CD14-positive monocyte (primary cell): ENCODE measurements at regions not wholly inside any gene's neighbourhood (a gene's known extent, or its start where the extent isn't known, plus 50 kb on each side); places are given as distances from the start of the nearest gene placed in this dataset.

Source experiments
- DNase-seq, 3 donors: peaks; one replicate each; pipeline ENCODE4 v3.0.0-alpha.2; 2011 to 2022
- H2AFZ ChIP-seq: 2 replicates; pipeline ENCODE4 v1.6.0; 2012; ENCODE audit warnings: mild to moderate bottlenecking, low read depth, low read length, inconsistent platforms; ENCODE audit not compliant: insufficient read depth, poor library complexity, severe bottlenecking
- H3K27ac ChIP-seq, 2 donors: 1 replicate in 1 of 2; 2 replicates in 1 of 2; pipeline ENCODE4 v1.5.1; 2012 to 2013; ENCODE audit warnings: low read length in 2 of 2, control low read depth in 1 of 2, inconsistent platforms in 1 of 2, low read depth in 1 of 2, mild to moderate bottlenecking in 1 of 2
- H3K27me3 ChIP-seq, 2 donors: one replicate each; pipeline versions ENCODE4 v1.6.0 to v1.6.1; 2011 to 2013; ENCODE audit warnings: low read length in 2 of 2; ENCODE audit not compliant: control insufficient read depth in 2 of 2, insufficient read depth in 2 of 2
- H3K36me3 ChIP-seq, 2 donors: replicated peaks in 1 of 2; 1 replicate in 1 of 2; 2 replicates in 1 of 2; pipeline versions ENCODE4 v1.5.1 to v1.6.1; 2012 to 2013; ENCODE audit warnings: low read length in 2 of 2, control low read depth in 1 of 2, inconsistent platforms in 1 of 2, mild to moderate bottlenecking in 1 of 2; ENCODE audit not compliant: insufficient read depth in 2 of 2, control insufficient read depth in 1 of 2
- H3K4me1 ChIP-seq, 2 donors: 1 replicate in 1 of 2; 2 replicates in 1 of 2; pipeline versions ENCODE4 v1.5.1 to v1.6.1; 2012 to 2013; ENCODE audit warnings: low read length in 2 of 2, control low read depth in 1 of 2, inconsistent platforms in 1 of 2, mild to moderate bottlenecking in 1 of 2, moderate library complexity in 1 of 2; ENCODE audit not compliant: insufficient read depth in 2 of 2, control insufficient read depth in 1 of 2
- H3K4me2 ChIP-seq: replicated peaks from 2 replicates; pipeline ENCODE3; 2012; ENCODE audit warnings: low read length, moderate library complexity, mild to moderate bottlenecking; ENCODE audit not compliant: poor library complexity, severe bottlenecking; ENCODE audit errors: extremely low read depth
- H3K4me3 ChIP-seq, 3 experiments: fragments of 200-600 bp in 1 of 3; sonication (generic) in 1 of 3; replicated peaks in 1 of 3; 1 replicate in 2 of 3; 2 replicates in 1 of 3; pipeline ENCODE4 v1.5.1; 2011 to 2013; ENCODE audit warnings: low read length in 3 of 3, mild to moderate bottlenecking in 3 of 3, control low read depth in 2 of 3, low read depth in 2 of 3, inconsistent platforms in 1 of 3, moderate library complexity in 1 of 3
- H3K79me2 ChIP-seq: 2 replicates; pipeline ENCODE4 v1.6.0; 2012; ENCODE audit warnings: mild to moderate bottlenecking, control low read depth, inconsistent platforms, low read length, moderate library complexity; ENCODE audit not compliant: insufficient read depth
- H3K9ac ChIP-seq: 2 replicates; pipeline ENCODE4 v1.6.0; 2017; ENCODE audit warnings: low read length, mild to moderate bottlenecking; ENCODE audit not compliant: insufficient read depth, poor library complexity, severe bottlenecking
- H3K9me3 ChIP-seq, 2 donors: replicated peaks in 1 of 2; 1 replicate in 1 of 2; 2 replicates in 1 of 2; pipeline versions ENCODE4 v1.5.1 to v1.6.1; 2012 to 2013; ENCODE audit warnings: low read length in 2 of 2, control low read depth in 1 of 2; ENCODE audit not compliant: control insufficient read depth in 1 of 2, insufficient read depth in 1 of 2
- H4K20me1 ChIP-seq: 2 replicates; pipeline ENCODE4 v1.6.0; 2012; ENCODE audit warnings: mild to moderate bottlenecking, low read length, control low read depth, moderate library complexity; ENCODE audit not compliant: insufficient read depth
- H3K27ac Mint-ChIP-seq, 7 donors: one replicate each; pipeline ENCODE4 v1.8.0; 2020; ENCODE audit warnings: mild to moderate bottlenecking in 7 of 7, mixed read lengths in 7 of 7, moderate library complexity in 6 of 7, inconsistent platforms in 2 of 7
- H3K27me3 Mint-ChIP-seq, 3 donors: one replicate each; pipeline ENCODE4 v1.8.0; 2021 to 2022; ENCODE audit warnings: low read depth in 3 of 3, mild to moderate bottlenecking in 3 of 3, mixed read lengths in 3 of 3, moderate library complexity in 3 of 3, inconsistent platforms in 1 of 3
- H3K36me3 Mint-ChIP-seq, 2 donors: one replicate each; pipeline ENCODE4 v1.8.0; 2020; ENCODE audit warnings: mixed read lengths in 2 of 2, inconsistent platforms in 1 of 2, mild to moderate bottlenecking in 1 of 2
- H3K4me1 Mint-ChIP-seq: one replicate; pipeline ENCODE4 v1.8.0; 2020; ENCODE audit warnings: mild to moderate bottlenecking, mixed read lengths
- H3K4me3 Mint-ChIP-seq, 2 donors: one replicate each; pipeline ENCODE4 v1.8.0; 2020; ENCODE audit warnings: mild to moderate bottlenecking in 2 of 2, mixed read lengths in 2 of 2, moderate library complexity in 1 of 2
- H3K9me3 Mint-ChIP-seq, 7 donors: one replicate each; pipeline ENCODE4 v1.8.0; 2020 to 2022; ENCODE audit warnings: mixed read lengths in 7 of 7, mild to moderate bottlenecking in 6 of 7, moderate library complexity in 6 of 7, inconsistent platforms in 2 of 7
- WGBS: methylation state at CpG from one replicate; pipeline ENCODE4 v1.1.5; 2013; ENCODE audit warnings: missing lambda C conversion rate; ENCODE audit not compliant: insufficient coverage; 5-methylcytosine and 5-hydroxymethylcytosine counted together
- intact Hi-C, 2 donors: fragments of 100-400 bp; cut with micrococcal nuclease; formaldehyde crosslinking; loops; one replicate each; pipeline versions ENCODE4 v1.15.0 to v1.15.1; 2023
- TF ChIP-seq, protein P1 (sequence below): fragments of 200-600 bp; IDR thresholded peaks from one replicate; pipeline ENCODE4 v1.8.0; 2022; ENCODE audit warnings: antibody characterized with exemption, mild to moderate bottlenecking

- no peak overlapping the region for H3K27ac Mint-ChIP-seq
- no peak for DNase-seq
- Histone ChIP-seq H3K36me3 (no peaks in the 10 kb centered on the region), H4K20me1 (no peaks in the 10 kb centered on the region), H3K9ac (no peak overlapping the region), H2AFZ (no peak overlapping the region), H3K4me2 (no peak overlapping the region), H3K9me3 (no peaks in the 10 kb centered on the region), H3K27ac (no peak overlapping the region), H3K4me3 (no peak overlapping the region), H3K4me1 (no peaks in the 10 kb centered on the region), H3K79me2 (no peaks in the 10 kb centered on the region), H3K27me3 (no peaks in the 10 kb centered on the region)
- TF ChIP-seq, protein P1, sequence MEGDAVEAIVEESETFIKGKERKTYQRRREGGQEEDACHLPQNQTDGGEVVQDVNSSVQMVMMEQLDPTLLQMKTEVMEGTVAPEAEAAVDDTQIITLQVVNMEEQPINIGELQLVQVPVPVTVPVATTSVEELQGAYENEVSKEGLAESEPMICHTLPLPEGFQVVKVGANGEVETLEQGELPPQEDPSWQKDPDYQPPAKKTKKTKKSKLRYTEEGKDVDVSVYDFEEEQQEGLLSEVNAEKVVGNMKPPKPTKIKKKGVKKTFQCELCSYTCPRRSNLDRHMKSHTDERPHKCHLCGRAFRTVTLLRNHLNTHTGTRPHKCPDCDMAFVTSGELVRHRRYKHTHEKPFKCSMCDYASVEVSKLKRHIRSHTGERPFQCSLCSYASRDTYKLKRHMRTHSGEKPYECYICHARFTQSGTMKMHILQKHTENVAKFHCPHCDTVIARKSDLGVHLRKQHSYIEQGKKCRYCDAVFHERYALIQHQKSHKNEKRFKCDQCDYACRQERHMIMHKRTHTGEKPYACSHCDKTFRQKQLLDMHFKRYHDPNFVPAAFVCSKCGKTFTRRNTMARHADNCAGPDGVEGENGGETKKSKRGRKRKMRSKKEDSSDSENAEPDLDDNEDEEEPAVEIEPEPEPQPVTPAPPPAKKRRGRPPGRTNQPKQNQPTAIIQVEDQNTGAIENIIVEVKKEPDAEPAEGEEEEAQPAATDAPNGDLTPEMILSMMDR: no peak
- intact Hi-C loops: no loop called here
- no peaks in the 10 kb centered on the region for H3K36me3 Mint-ChIP-seq
- H3K4me1 Mint-ChIP-seq: no peaks in the 10 kb centered on the region
- H3K4me3 Mint-ChIP-seq: no peak overlapping the region
- no peaks in the 10 kb centered on the region for H3K27me3 Mint-ChIP-seq
- H3K9me3 Mint-ChIP-seq: peaks cover 0 to 7% (median 3%) of the 10 kb centered on the region in 7 donors
- WGBS: 83% methylated on average over 3 of the region's 6 CpGs
Observed at GRCh38 chr5:8288897-8289516, 420.1 kb downstream of the MTRR start.

- Mint-ChIP-seq H3K4me3 (no peak overlapping the region), H3K27ac (no peak overlapping the region), H3K4me1 (no peaks in the 10 kb centered on the region), H3K27me3 (no peaks in the 10 kb centered on the region), H3K36me3 (no peaks in the 10 kb centered on the region), H3K9me3 (peaks cover 0 to 7% (median 3%) of the 10 kb centered on the region in 7 donors)
- Histone ChIP-seq H3K27ac (no peak overlapping the region), H3K4me1 (no peaks in the 10 kb centered on the region), H3K79me2 (no peaks in the 10 kb centered on the region), H3K4me3 (no peak overlapping the region), H3K36me3 (no peaks in the 10 kb centered on the region), H2AFZ (no peak overlapping the region), H3K9me3 (no peaks in the 10 kb centered on the region), H4K20me1 (no peaks in the 10 kb centered on the region), H3K4me2 (no peak overlapping the region), H3K27me3 (no peaks in the 10 kb centered on the region), H3K9ac (no peak overlapping the region)
- DNase-seq: no peak
- intact Hi-C loops: no loop called here
- TF ChIP-seq, protein P1: no peak
- no CpG with 5 or more reads among the region's 1 CpG for WGBS
Observed at GRCh38 chr5:8289779-8290178, 420.8 kb downstream of the MTRR start.
